LNCaP clone FGC (cell line): ENCODE measurements at regions not wholly inside any gene's neighbourhood (a gene's known extent, or its start where the extent isn't known, plus 50 kb on each side); places are given as distances from the start of the nearest gene placed in this dataset.

Experiments
- DNase-seq: peaks from one replicate; pipeline ENCODE4 v3.0.0-alpha.2; 2011; ENCODE audit warnings: low read depth
- H3K4me3 ChIP-seq: 2 replicates; pipeline ENCODE4 v1.5.1; 2011; ENCODE audit warnings: mild to moderate bottlenecking, low read depth, low read length, control low read depth
- CTCF ChIP-seq: IDR thresholded peaks from 2 replicates; pipeline ENCODE4 v1.5.1; 2012; ENCODE audit warnings: mild to moderate bottlenecking; ENCODE audit not compliant: control insufficient read depth, insufficient read depth; ENCODE audit errors: extremely low read depth

- no peak for TF ChIP-seq CTCF
Observed at GRCh38 chr5:71832812-71833715, 114.0 kb downstream of the CARTPT start.

GRCh38 chr5:71834601-71835000, 115.5 kb downstream of the CARTPT start:
- no peak for DNase-seq

More at GRCh38 chr5:71832812-71833715, 114.0 kb downstream of the CARTPT start:
- H3K4me3 ChIP-seq = no peak overlapping the region
- no peak for DNase-seq

GRCh38 chr5:71836084-71836483, 117.0 kb downstream of the CARTPT start:
- no peak for TF ChIP-seq CTCF
- no peak overlapping the region for H3K4me3 ChIP-seq
- no peak for DNase-seq

More at GRCh38 chr5:71834601-71835000, 115.5 kb downstream of the CARTPT start:
- no peak overlapping the region for H3K4me3 ChIP-seq
- TF ChIP-seq CTCF = no peak

- DNase-seq = no peak
- TF ChIP-seq CTCF = no peak
- H3K4me3 ChIP-seq = no peak overlapping the region
Observed at GRCh38 chr5:71836559-71837112, 117.6 kb downstream of the CARTPT start.

- TF ChIP-seq CTCF = no peak
- DNase-seq = no peak
- H3K4me3 ChIP-seq = no peak overlapping the region
Observed at GRCh38 chr5:71838286-71838685, 119.2 kb downstream of the CARTPT start.

GRCh38 chr5:71839096-71839884, 120.2 kb downstream of the CARTPT start:
- H3K4me3 ChIP-seq = no peak overlapping the region
- no peak for TF ChIP-seq CTCF
- DNase-seq = no peak
